ENCODE measurements at regions not wholly inside any gene's neighbourhood (a gene's known extent, or its start where the extent isn't known, plus 50 kb on each side); places are given as distances from the start of the nearest gene placed in this dataset.

- Histone ChIP-seq H3K4me1 (ENCODE audit: insufficient read depth, low read length) (no peaks in the 10 kb centered on the region), H3K27me3 (ENCODE audit: insufficient read depth, low read length) (no peaks in the 10 kb centered on the region), H3K9me3 (ENCODE audit: low read depth, low read length) (peaks cover 5% of the 10 kb centered on the region), H3K4me3 (ENCODE audit: low read length) (no peak overlapping the region)
These were observed 165.3 kb upstream of the FBXL7 start for GRCh38 chr5:15334551-15335266.

- no peak overlapping the region for H3K4me3 ChIP-seq (ENCODE audit: low read length)
These were observed 166.9 kb upstream of the FBXL7 start for GRCh38 chr5:15333091-15333490.

GRCh38 chr5:15326932-15327331 is 173.0 kb upstream of the FBXL7 start:
- peaks cover 5% of the 10 kb centered on the region for H3K9me3 ChIP-seq (ENCODE audit: low read depth, low read length)
- H3K4me3 ChIP-seq (ENCODE audit: low read length), result no peak overlapping the region
- H3K4me1 ChIP-seq (ENCODE audit: insufficient read depth, low read length), result no peaks in the 10 kb centered on the region
- H3K27me3 ChIP-seq (ENCODE audit: insufficient read depth, low read length), result no peaks in the 10 kb centered on the region

More at GRCh38 chr5:15333091-15333490, 166.9 kb upstream of the FBXL7 start:
- H3K9me3 ChIP-seq (ENCODE audit: low read depth, low read length), result peaks cover 5% of the 10 kb centered on the region
- no peaks in the 10 kb centered on the region for H3K27me3 ChIP-seq (ENCODE audit: insufficient read depth, low read length)
- no peaks in the 10 kb centered on the region for H3K4me1 ChIP-seq (ENCODE audit: insufficient read depth, low read length)

- Histone ChIP-seq H3K4me1 (ENCODE audit: insufficient read depth, low read length) (no peaks in the 10 kb centered on the region), H3K9me3 (ENCODE audit: low read depth, low read length) (peaks cover 5% of the 10 kb centered on the region), H3K4me3 (ENCODE audit: low read length) (no peak overlapping the region), H3K27me3 (ENCODE audit: insufficient read depth, low read length) (no peaks in the 10 kb centered on the region)
These were observed 173.5 kb upstream of the FBXL7 start for GRCh38 chr5:15326471-15326870.

- H3K9me3 ChIP-seq (ENCODE audit: low read depth, low read length), result no peaks in the 10 kb centered on the region
- no peaks in the 10 kb centered on the region for H3K27me3 ChIP-seq (ENCODE audit: insufficient read depth, low read length)
- no peaks in the 10 kb centered on the region for H3K4me1 ChIP-seq (ENCODE audit: insufficient read depth, low read length)
- H3K4me3 ChIP-seq (ENCODE audit: low read length), result no peak overlapping the region
These were observed 177.6 kb upstream of the FBXL7 start for GRCh38 chr5:15322421-15322820.

GRCh38 chr5:15321776-15322175 is 178.2 kb upstream of the FBXL7 start:
- H3K4me3 ChIP-seq (ENCODE audit: low read length), result no peak overlapping the region
- H3K9me3 ChIP-seq (ENCODE audit: low read depth, low read length), result no peaks in the 10 kb centered on the region
- H3K4me1 ChIP-seq (ENCODE audit: insufficient read depth, low read length), result no peaks in the 10 kb centered on the region
- H3K27me3 ChIP-seq (ENCODE audit: insufficient read depth, low read length), result no peaks in the 10 kb centered on the region

- H3K4me3 ChIP-seq (ENCODE audit: low read length), result no peak overlapping the region
- no peaks in the 10 kb centered on the region for H3K9me3 ChIP-seq (ENCODE audit: low read depth, low read length)
- no peaks in the 10 kb centered on the region for H3K27me3 ChIP-seq (ENCODE audit: insufficient read depth, low read length)
- H3K4me1 ChIP-seq (ENCODE audit: insufficient read depth, low read length), result no peaks in the 10 kb centered on the region
These were observed 179.1 kb upstream of the FBXL7 start for GRCh38 chr5:15320871-15321270.

GRCh38 chr5:15304914-15305834 is 194.8 kb upstream of the FBXL7 start:
- Histone ChIP-seq H3K9me3 (ENCODE audit: low read depth, low read length) (no peaks in the 10 kb centered on the region), H3K4me1 (ENCODE audit: insufficient read depth, low read length) (no peaks in the 10 kb centered on the region), H3K4me3 (ENCODE audit: low read length) (no peak overlapping the region), H3K27me3 (ENCODE audit: insufficient read depth, low read length) (no peaks in the 10 kb centered on the region)

- no peaks in the 10 kb centered on the region for H3K4me1 ChIP-seq (ENCODE audit: insufficient read depth, low read length)
- H3K27me3 ChIP-seq (ENCODE audit: insufficient read depth, low read length), result no peaks in the 10 kb centered on the region
- H3K9me3 ChIP-seq (ENCODE audit: low read depth, low read length), result no peaks in the 10 kb centered on the region
- no peak overlapping the region for H3K4me3 ChIP-seq (ENCODE audit: low read length)
These were observed 195.8 kb upstream of the FBXL7 start for GRCh38 chr5:15304066-15304731.

- Histone ChIP-seq H3K9me3 (ENCODE audit: low read depth, low read length) (no peaks in the 10 kb centered on the region), H3K4me1 (ENCODE audit: insufficient read depth, low read length) (no peaks in the 10 kb centered on the region), H3K27me3 (ENCODE audit: insufficient read depth, low read length) (no peaks in the 10 kb centered on the region), H3K4me3 (ENCODE audit: low read length) (no peak overlapping the region)
These were observed 199.8 kb upstream of the FBXL7 start for GRCh38 chr5:15300141-15300540.

GRCh38 chr5:15290953-15291352 is 209.0 kb upstream of the FBXL7 start:
- H3K4me3 ChIP-seq (ENCODE audit: low read length), result no peak overlapping the region
- no peaks in the 10 kb centered on the region for H3K27me3 ChIP-seq (ENCODE audit: insufficient read depth, low read length)
- H3K9me3 ChIP-seq (ENCODE audit: low read depth, low read length), result no peaks in the 10 kb centered on the region
- H3K4me1 ChIP-seq (ENCODE audit: insufficient read depth, low read length), result no peaks in the 10 kb centered on the region

- Histone ChIP-seq H3K4me3 (ENCODE audit: low read length) (no peak overlapping the region), H3K9me3 (ENCODE audit: low read depth, low read length) (no peaks in the 10 kb centered on the region), H3K4me1 (ENCODE audit: insufficient read depth, low read length) (no peaks in the 10 kb centered on the region), H3K27me3 (ENCODE audit: insufficient read depth, low read length) (no peaks in the 10 kb centered on the region)
These were observed 213.3 kb upstream of the FBXL7 start for GRCh38 chr5:15286650-15287049.

GRCh38 chr5:15285901-15286583 is 213.9 kb upstream of the FBXL7 start:
- Histone ChIP-seq H3K27me3 (ENCODE audit: insufficient read depth, low read length) (no peaks in the 10 kb centered on the region), H3K4me3 (ENCODE audit: low read length) (no peak overlapping the region), H3K9me3 (ENCODE audit: low read depth, low read length) (no peaks in the 10 kb centered on the region), H3K4me1 (ENCODE audit: insufficient read depth, low read length) (no peaks in the 10 kb centered on the region)

- Histone ChIP-seq H3K4me3 (ENCODE audit: low read length) (no peak overlapping the region), H3K9me3 (ENCODE audit: low read depth, low read length) (no peaks in the 10 kb centered on the region), H3K27me3 (ENCODE audit: insufficient read depth, low read length) (no peaks in the 10 kb centered on the region), H3K4me1 (ENCODE audit: insufficient read depth, low read length) (no peaks in the 10 kb centered on the region)
These were observed 215.3 kb upstream of the FBXL7 start for GRCh38 chr5:15284706-15285105.

GRCh38 chr5:15283076-15283475 is 216.9 kb upstream of the FBXL7 start:
- no peaks in the 10 kb centered on the region for H3K9me3 ChIP-seq (ENCODE audit: low read depth, low read length)
- H3K27me3 ChIP-seq (ENCODE audit: insufficient read depth, low read length), result no peaks in the 10 kb centered on the region
- no peak overlapping the region for H3K4me3 ChIP-seq (ENCODE audit: low read length)
- H3K4me1 ChIP-seq (ENCODE audit: insufficient read depth, low read length), result no peaks in the 10 kb centered on the region
